DMS153 treated with DMSO at 0.1 percent for 48 hours (cell line): ENCODE measurements at regions not wholly inside any gene's neighbourhood (a gene's known extent, or its start where the extent isn't known, plus 50 kb on each side); places are given as distances from the start of the nearest gene placed in this dataset.

Experiments used
- DNase-seq: peaks from one replicate; lab custom pipeline; 2025; ENCODE audit not compliant: unreplicated experiment; lab: John Stamatoyannopoulos, UW

- no peak for DNase-seq
Observed at GRCh38 chr1:185581961-185582725, 152.0 kb upstream of the HMCN1 start.

- DNase-seq = no peak
Observed at GRCh38 chr1:185581020-185581419, 153.2 kb upstream of the HMCN1 start.

- DNase-seq = no peak
Observed at GRCh38 chr1:185578293-185578692, 155.9 kb upstream of the HMCN1 start.

- no peak for DNase-seq
Observed at GRCh38 chr1:185574139-185574875, 159.9 kb upstream of the HMCN1 start.

GRCh38 chr1:185573677-185574076, 160.5 kb upstream of the HMCN1 start:
- no peak for DNase-seq

GRCh38 chr1:185573162-185573561, 161.0 kb upstream of the HMCN1 start:
- DNase-seq = no peak

- DNase-seq = no peak
Observed at GRCh38 chr1:185570962-185571361, 163.2 kb upstream of the HMCN1 start.

GRCh38 chr1:185568155-185569123, 165.8 kb upstream of the HMCN1 start:
- DNase-seq = no peak

- no peak for DNase-seq
Observed at GRCh38 chr1:185567440-185567839, 166.8 kb upstream of the HMCN1 start.

GRCh38 chr1:185566995-185567394, 167.2 kb upstream of the HMCN1 start:
- peak; percentile 99 for DNase-seq

GRCh38 chr1:185565302-185565701, 168.9 kb upstream of the HMCN1 start:
- peak; percentile 56 for DNase-seq

GRCh38 chr1:185564816-185565215, 169.4 kb upstream of the HMCN1 start:
- DNase-seq = no peak

GRCh38 chr1:185562461-185563359, 171.5 kb upstream of the HMCN1 start:
- no peak for DNase-seq

GRCh38 chr1:185561629-185562028, 172.6 kb upstream of the HMCN1 start:
- no peak for DNase-seq

- DNase-seq = no peak
Observed at GRCh38 chr1:185560760-185561159, 173.4 kb upstream of the HMCN1 start.

- DNase-seq = peak; percentile 62
Observed at GRCh38 chr1:185559684-185560331, 174.4 kb upstream of the HMCN1 start.

GRCh38 chr1:185559151-185559550, 175.0 kb upstream of the HMCN1 start:
- DNase-seq = no peak

- no peak for DNase-seq
Observed at GRCh38 chr1:185556561-185556960, 177.6 kb upstream of the HMCN1 start.

- DNase-seq = no peak
Observed at GRCh38 chr1:185555743-185556142, 178.4 kb upstream of the HMCN1 start.

- DNase-seq = no peak
Observed at GRCh38 chr1:185551008-185551407, 183.2 kb upstream of the HMCN1 start.
